Astrocyte of the cerebellum (primary cell): ENCODE measurements at regions not wholly inside any gene's neighbourhood (a gene's known extent, or its start where the extent isn't known, plus 50 kb on each side); places are given as distances from the start of the nearest gene placed in this dataset.
"Not testable (repeated sequence)": the region's sequence is repeated elsewhere in the genome, so short reads cannot be mapped to it uniquely, and the experiment has no call there.

Experiments
- DNase-seq: peaks from one replicate; pipeline ENCODE4 v3.0.0-alpha.2; 2011; ENCODE audit warnings: low read depth
- H3K4me3 ChIP-seq: 2 replicates; pipeline ENCODE4 v1.5.1; 2011; ENCODE audit warnings: mild to moderate bottlenecking, low read depth, low read length, moderate library complexity
- in situ Hi-C: cut with HindIII; loops from 2 replicates; pipeline ENCODE4 v1.10.0; 2017; ENCODE audit warnings: low sequenced_read_pairs
- TF ChIP-seq, protein P1 (sequence below): IDR thresholded peaks from 2 replicates; pipeline ENCODE4 v1.5.1; 2012; ENCODE audit warnings: low read length, low read depth, moderate library complexity, mild to moderate bottlenecking; ENCODE audit errors: missing control alignments

DNA sequence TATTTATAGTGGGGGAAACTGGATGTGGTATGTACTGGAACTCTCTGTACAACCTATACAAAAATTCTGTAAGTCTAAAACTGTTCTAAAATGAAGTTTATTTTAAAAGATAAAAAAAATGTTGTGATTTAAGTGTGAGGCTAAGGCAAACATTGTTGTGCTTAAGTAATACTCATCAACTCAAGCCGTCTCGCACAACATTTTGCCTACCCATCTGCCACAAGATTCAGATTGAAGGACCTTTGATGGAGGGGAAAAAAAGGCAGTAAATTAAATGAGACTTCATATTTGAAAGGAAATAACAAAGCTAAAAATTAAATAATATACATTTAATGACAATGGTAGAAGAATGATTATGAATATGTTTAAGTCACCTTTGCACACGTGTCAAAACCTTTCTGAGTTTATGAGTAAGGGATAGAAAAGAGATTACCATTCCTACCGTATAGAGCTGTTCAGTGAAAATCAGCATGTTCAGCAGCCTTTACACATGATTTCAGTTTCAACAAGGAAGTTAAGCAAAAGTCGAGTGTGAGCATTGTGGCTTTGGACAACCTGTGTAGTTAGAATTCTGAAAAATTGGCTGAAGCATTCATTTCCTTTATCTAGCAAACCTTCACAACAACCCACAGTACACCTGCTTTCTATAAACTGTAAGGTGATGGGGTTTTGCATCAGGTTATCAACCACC, 499.3 kb downstream of the IRS1 start:
- in situ Hi-C loops, result no loop called here
- no peak for DNase-seq
- no peak overlapping the region for H3K4me3 ChIP-seq
- TF ChIP-seq, protein P1, sequence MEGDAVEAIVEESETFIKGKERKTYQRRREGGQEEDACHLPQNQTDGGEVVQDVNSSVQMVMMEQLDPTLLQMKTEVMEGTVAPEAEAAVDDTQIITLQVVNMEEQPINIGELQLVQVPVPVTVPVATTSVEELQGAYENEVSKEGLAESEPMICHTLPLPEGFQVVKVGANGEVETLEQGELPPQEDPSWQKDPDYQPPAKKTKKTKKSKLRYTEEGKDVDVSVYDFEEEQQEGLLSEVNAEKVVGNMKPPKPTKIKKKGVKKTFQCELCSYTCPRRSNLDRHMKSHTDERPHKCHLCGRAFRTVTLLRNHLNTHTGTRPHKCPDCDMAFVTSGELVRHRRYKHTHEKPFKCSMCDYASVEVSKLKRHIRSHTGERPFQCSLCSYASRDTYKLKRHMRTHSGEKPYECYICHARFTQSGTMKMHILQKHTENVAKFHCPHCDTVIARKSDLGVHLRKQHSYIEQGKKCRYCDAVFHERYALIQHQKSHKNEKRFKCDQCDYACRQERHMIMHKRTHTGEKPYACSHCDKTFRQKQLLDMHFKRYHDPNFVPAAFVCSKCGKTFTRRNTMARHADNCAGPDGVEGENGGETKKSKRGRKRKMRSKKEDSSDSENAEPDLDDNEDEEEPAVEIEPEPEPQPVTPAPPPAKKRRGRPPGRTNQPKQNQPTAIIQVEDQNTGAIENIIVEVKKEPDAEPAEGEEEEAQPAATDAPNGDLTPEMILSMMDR, result no peak

DNA sequence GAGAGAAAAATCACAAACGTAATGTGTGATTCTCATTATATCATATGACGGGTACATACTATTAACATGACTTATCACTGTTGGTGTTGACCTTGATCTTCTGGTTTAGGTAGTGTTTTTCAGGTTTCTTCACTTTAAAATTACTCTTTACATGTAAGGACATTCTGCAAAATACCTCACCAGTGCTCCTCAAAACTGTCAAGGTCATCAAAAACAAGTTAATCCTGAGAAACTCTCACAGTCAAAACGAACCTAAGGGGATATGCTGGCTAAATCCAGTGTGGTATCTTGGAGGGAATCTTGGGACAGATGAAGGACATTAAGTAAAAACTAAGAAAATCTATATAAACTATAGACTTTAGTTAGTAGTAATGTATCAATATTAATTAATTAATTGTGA, 499.8 kb downstream of the IRS1 start:
- TF ChIP-seq, protein P1, result no peak
- H3K4me3 ChIP-seq, result no peak overlapping the region
- no peak for DNase-seq
- in situ Hi-C loops, result no loop called here

DNA sequence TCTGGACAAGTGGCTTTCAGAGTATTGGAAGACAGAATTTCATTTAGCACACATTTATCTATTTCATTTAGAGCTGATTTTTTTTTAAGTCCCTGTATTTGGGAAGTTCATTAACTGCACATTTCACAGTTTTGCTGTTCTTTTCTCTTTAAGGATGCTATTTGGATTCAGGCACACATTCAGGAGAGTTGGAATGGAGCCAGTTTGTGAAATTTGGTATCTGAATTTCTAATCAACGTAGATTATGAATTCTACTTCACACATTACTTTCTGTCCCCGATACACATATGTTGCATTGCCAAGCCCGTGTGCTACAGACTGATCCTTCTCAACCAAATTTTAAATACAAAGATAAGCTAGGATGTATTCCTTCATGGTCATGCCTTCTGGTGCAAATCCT, 503.9 kb downstream of the IRS1 start:
- DNase-seq, result no peak
- TF ChIP-seq, protein P1, result no peak
- no peak overlapping the region for H3K4me3 ChIP-seq
- in situ Hi-C loops, result no loop called here

DNA sequence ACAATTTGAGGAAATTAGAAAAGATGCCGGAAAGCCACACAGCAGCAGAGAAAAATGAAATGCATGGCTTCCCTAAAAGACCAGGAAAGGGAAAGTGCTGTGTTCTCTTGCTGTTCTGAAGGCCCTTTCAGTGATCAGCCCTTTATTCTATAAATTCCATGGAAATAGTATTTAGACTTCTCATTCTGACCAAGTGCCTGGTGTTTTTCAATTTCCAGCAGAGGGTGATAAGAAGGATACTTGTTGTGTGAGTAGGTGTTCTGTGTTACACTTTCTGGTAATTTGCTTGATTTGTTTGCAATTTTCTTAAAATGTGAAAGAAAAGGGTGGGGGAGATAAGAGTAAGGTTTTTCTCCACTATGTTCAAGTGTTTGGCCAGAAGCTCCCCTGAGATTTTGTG, 504.5 kb downstream of the IRS1 start:
- in situ Hi-C loops, result no loop called here
- TF ChIP-seq, protein P1, result no peak
- no peak overlapping the region for H3K4me3 ChIP-seq
- no peak for DNase-seq

DNA sequence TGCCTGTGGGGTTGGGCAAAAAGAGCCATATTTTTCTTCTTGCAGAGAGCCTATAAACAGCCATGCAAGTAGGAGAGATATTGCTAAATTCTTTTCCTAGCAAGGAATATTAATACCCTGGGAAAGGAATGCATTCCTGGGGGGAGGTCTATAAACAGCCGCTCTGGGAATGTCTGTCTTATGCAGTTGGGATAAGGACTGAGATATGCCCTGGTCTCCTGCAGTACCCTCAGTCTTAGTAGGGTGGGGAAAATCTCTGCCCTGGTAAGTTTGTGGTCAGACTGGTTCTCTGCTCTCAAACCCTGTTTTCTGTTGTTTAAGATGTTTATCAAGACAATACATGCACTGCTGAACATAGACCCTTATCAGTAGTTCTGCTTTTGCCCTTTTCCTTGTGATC, 508.3 kb downstream of the IRS1 start:
- DNase-seq, H3K4me3 ChIP-seq, in situ Hi-C loops: not testable (repeated sequence)

DNA sequence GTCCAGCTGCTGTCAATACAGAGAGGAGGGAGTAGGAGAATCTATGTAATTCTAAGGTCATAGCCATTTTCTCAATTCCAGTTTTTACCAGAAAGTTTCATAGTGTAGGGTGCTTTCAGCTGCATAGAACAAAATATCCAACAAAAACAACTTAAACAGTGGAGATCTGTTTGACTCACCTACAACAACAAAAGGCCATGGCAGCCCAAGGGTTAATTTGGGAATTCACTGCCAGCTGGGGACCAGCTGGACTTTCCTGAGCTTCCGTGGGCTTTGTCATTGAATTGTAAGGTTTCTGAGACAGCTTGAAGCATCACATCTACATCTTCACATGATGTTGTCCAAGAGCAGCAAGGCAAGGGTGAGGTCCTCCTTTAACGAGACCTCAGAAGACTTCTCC, 512.7 kb downstream of the IRS1 start:
- DNase-seq, result no peak
- TF ChIP-seq, protein P1, result no peak
- in situ Hi-C loops, result no loop called here
- H3K4me3 ChIP-seq, result no peak overlapping the region

DNA sequence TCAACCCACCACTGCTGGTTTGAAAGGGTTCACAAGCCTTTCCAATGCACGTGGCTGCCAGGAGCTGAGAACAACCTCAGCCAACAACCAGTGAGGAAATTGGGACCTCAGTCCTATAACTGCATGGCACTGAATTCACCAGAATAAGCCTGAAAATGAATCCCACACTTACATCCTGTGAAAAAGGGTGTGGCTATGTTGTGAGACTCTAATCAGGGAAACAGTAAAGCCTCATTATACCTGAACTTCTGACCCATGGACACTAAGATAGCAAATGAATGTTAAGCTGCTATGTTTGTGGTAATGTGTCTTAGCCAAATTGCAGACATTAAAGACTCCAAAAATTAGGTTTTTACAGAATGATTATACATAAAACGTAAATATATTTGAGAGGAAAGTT, 515.8 kb downstream of the IRS1 start:
- DNase-seq, result no peak
- no peak overlapping the region for H3K4me3 ChIP-seq
- in situ Hi-C loops, result no loop called here
- TF ChIP-seq, protein P1, result no peak
